ENCODE measurements at regions not wholly inside any gene's neighbourhood (a gene's known extent, or its start where the extent isn't known, plus 50 kb on each side); places are given as distances from the start of the nearest gene placed in this dataset.

GRCh38 chr13:90003566-90003965 is 1343.9 kb upstream of the MIR17HG start:
- no peaks in the 10 kb centered on the region for H3K27me3 Mint-ChIP-seq (ENCODE audit: insufficient read depth, low read depth, poor library complexity)
- no peak overlapping the region for H3K4me2 ChIP-seq
- H3F3A ChIP-seq (replicated peaks; ENCODE audit: low read depth): no peaks in the 10 kb centered on the region
- H3K4me3 ChIP-seq: no peak overlapping the region
- H3K9me2 ChIP-seq (ENCODE audit: insufficient read depth): no peaks in the 10 kb centered on the region; the same call in 1 of the 2 replicates
- DNase-seq (ENCODE audit: low spot score) (no peak), ATAC-seq (no peak)
- peaks cover 14% of the 10 kb centered on the region for H3K4me1 Mint-ChIP-seq
- H3K36me3 ChIP-seq (ENCODE audit: insufficient read depth): no peaks in the 10 kb centered on the region
- no peak for TF ChIP-seq CREB1 (CRISPR knock-in tag; IDR thresholded peaks at IDR 0.05; ENCODE audit: low read depth)
- TF ChIP-seq ZNF114 (CRISPR knock-in tag; IDR thresholded peaks at IDR 0.05): no peak
- H4K20me1 ChIP-seq (replicated peaks; ENCODE audit: insufficient read depth): no peaks in the 10 kb centered on the region
- H2AFZ ChIP-seq: 0 out of 2 replicates have a peak overlapping the region, but pooled peaks have one; percentile 2
- no peak overlapping the region for H3K4me3 Mint-ChIP-seq
- H3K27me3 ChIP-seq (ENCODE audit: insufficient read depth): no peaks in the 10 kb centered on the region
- no peaks in the 10 kb centered on the region for H3K79me2 ChIP-seq (replicated peaks; ENCODE audit: insufficient read depth)
- peaks cover 12% of the 10 kb centered on the region for H3K4me1 ChIP-seq (ENCODE audit: insufficient read depth)
- no peak overlapping the region for H3K27ac Mint-ChIP-seq
- H3K36me3 Mint-ChIP-seq (ENCODE audit: low read depth): peaks cover 15% of the 10 kb centered on the region; the same call in 2 of the 3 replicates
- H3K27ac ChIP-seq (ENCODE audit: low read depth): no peak overlapping the region
- peaks cover 14% of the 10 kb centered on the region for H3K9me3 Mint-ChIP-seq

- Mint-ChIP-seq H3K4me1 (peaks cover 22% of the 10 kb centered on the region), H3K27me3 (ENCODE audit: insufficient read depth, low read depth, poor library complexity) (no peaks in the 10 kb centered on the region), H3K36me3 (ENCODE audit: low read depth) (no peaks in the 10 kb centered on the region), H3K4me3 (no peak overlapping the region), H3K27ac (no peak overlapping the region), H3K9me3 (no peaks in the 10 kb centered on the region)
- Histone ChIP-seq H3K4me3 (no peak overlapping the region), H3K4me2 (peak overlapping the region; percentile 42), H3K9me2 (ENCODE audit: insufficient read depth) (no peaks in the 10 kb centered on the region), H3K27ac (ENCODE audit: low read depth) (no peak overlapping the region), H3F3A (replicated peaks; ENCODE audit: low read depth) (no peaks in the 10 kb centered on the region), H3K79me2 (replicated peaks; ENCODE audit: insufficient read depth) (no peaks in the 10 kb centered on the region), H4K20me1 (replicated peaks; ENCODE audit: insufficient read depth) (no peaks in the 10 kb centered on the region), H3K27me3 (ENCODE audit: insufficient read depth) (no peaks in the 10 kb centered on the region), H3K36me3 (ENCODE audit: insufficient read depth) (no peaks in the 10 kb centered on the region), H2AFZ (peak overlapping the region; percentile 9; the same call in 1 of the 2 replicates), H3K4me1 (ENCODE audit: insufficient read depth) (peaks cover 24% of the 10 kb centered on the region)
- TF ChIP-seq EZH2 (IDR thresholded peaks at IDR 0.05; ENCODE audit: low read depth, unreplicated experiment): no peak
- peak; percentile 81 for TF ChIP-seq NANOG (IDR thresholded peaks at IDR 0.05; ENCODE audit: borderline replicate concordance)
- ATAC-seq (peak; percentile 98), DNase-seq (ENCODE audit: low spot score) (peak; percentile 44)
These were observed 1338.8 kb upstream of the MIR17HG start for GRCh38 chr13:90008707-90009149.

GRCh38 chr13:90014038-90014437 is 1333.4 kb upstream of the MIR17HG start:
- Histone ChIP-seq H4K20me1 (replicated peaks; ENCODE audit: insufficient read depth) (no peaks in the 10 kb centered on the region), H3K4me1 (ENCODE audit: insufficient read depth) (peaks cover 8% of the 10 kb centered on the region), H2AFZ (no peak overlapping the region), H3K4me3 (no peak overlapping the region), H3K4me2 (no peak overlapping the region), H3K27me3 (ENCODE audit: insufficient read depth) (no peaks in the 10 kb centered on the region), H3K79me2 (replicated peaks; ENCODE audit: insufficient read depth) (no peaks in the 10 kb centered on the region), H3K9me2 (ENCODE audit: insufficient read depth) (no peaks in the 10 kb centered on the region), H3F3A (replicated peaks; ENCODE audit: low read depth) (no peaks in the 10 kb centered on the region), H3K36me3 (ENCODE audit: insufficient read depth) (no peaks in the 10 kb centered on the region), H3K27ac (ENCODE audit: low read depth) (no peak overlapping the region)
- Mint-ChIP-seq H3K27me3 (ENCODE audit: insufficient read depth, low read depth, poor library complexity) (no peaks in the 10 kb centered on the region), H3K36me3 (ENCODE audit: low read depth) (no peaks in the 10 kb centered on the region), H3K4me1 (peaks cover 7% of the 10 kb centered on the region), H3K4me3 (no peak overlapping the region), H3K9me3 (no peaks in the 10 kb centered on the region), H3K27ac (no peak overlapping the region)
- no peak for ATAC-seq
- no peak for DNase-seq (ENCODE audit: low spot score)
- TF ChIP-seq ZNF462 (CRISPR knock-in tag; IDR thresholded peaks at IDR 0.05) (no peak), STAT1 (IDR thresholded peaks at IDR 0.05; ENCODE audit: unreplicated experiment) (no peak), EZH2 (IDR thresholded peaks at IDR 0.05; ENCODE audit: low read depth, unreplicated experiment) (no peak), REST (IDR thresholded peaks at IDR 0.05; ENCODE audit: unreplicated experiment) (no peak), NANOG (IDR thresholded peaks at IDR 0.05; ENCODE audit: borderline replicate concordance) (no peak)

Measured in GM23338 (cell line).